ENCODE measurements at regions not wholly inside any gene's neighbourhood (a gene's known extent, or its start where the extent isn't known, plus 50 kb on each side); places are given as distances from the start of the nearest gene placed in this dataset.

DNA sequence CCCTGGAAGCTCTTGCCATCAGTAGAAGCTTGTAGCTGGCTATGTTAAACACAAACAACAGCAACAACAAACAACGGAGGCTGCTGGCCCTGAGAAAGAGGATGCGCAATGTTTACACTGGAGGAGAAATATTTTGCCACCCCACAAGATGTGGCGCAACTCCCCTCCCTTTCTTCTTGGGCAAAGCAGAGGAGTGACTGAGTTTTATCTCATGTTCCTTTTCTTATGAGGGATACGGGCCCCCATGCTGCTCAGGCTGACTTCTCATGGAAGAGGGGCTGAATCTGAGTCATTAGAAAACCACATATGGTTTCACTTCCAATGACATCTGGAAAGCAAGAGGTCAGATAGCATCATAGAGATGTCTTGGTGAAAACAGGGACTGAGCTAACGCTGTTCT lies 75.9 kb upstream of the HDDC2 start:
- TF ChIP-seq, protein P1, sequence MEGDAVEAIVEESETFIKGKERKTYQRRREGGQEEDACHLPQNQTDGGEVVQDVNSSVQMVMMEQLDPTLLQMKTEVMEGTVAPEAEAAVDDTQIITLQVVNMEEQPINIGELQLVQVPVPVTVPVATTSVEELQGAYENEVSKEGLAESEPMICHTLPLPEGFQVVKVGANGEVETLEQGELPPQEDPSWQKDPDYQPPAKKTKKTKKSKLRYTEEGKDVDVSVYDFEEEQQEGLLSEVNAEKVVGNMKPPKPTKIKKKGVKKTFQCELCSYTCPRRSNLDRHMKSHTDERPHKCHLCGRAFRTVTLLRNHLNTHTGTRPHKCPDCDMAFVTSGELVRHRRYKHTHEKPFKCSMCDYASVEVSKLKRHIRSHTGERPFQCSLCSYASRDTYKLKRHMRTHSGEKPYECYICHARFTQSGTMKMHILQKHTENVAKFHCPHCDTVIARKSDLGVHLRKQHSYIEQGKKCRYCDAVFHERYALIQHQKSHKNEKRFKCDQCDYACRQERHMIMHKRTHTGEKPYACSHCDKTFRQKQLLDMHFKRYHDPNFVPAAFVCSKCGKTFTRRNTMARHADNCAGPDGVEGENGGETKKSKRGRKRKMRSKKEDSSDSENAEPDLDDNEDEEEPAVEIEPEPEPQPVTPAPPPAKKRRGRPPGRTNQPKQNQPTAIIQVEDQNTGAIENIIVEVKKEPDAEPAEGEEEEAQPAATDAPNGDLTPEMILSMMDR (IDR thresholded peaks at IDR 0.05) = no peak
- no peak for TF ChIP-seq POLR2A (IDR thresholded peaks at IDR 0.05)
- no peak for TF ChIP-seq EP300 (IDR thresholded peaks at IDR 0.05)
